Endothelial cell of umbilical vein (primary cell): ENCODE measurements at regions not wholly inside any gene's neighbourhood (a gene's known extent, or its start where the extent isn't known, plus 50 kb on each side); places are given as distances from the start of the nearest gene placed in this dataset.

Experiments
- BruUV-seq: library from RNA; stranded (reverse); fragments of 400-500 nt; replicated peaks from 2 replicates; lab custom pipeline; 2021; lab: Mats Ljungman, UMichigan
- CTCF ChIA-PET: fragments of 300-600, 350-600 bp; sonication (Branson Sonifier 250); formaldehyde crosslinking; loops from one replicate; lab custom pipeline; 2021; ENCODE audit warnings: antibody characterized with exemption, inconsistent platforms; lab: Charles Lee
- POLR2A ChIA-PET: fragments of 300-600, 350-600 bp; sonication (Branson Sonifier 250); formaldehyde crosslinking; loops from one replicate; lab custom pipeline; 2021; ENCODE audit warnings: antibody characterized with exemption, inconsistent platforms; lab: Charles Lee
- DNase-seq: peaks from one replicate; pipeline ENCODE4 v3.0.0-alpha.2; 2011; ENCODE audit warnings: low read depth, low spot score
- FAIRE-seq: peaks from 2 replicates; lab custom pipeline; 2011; peaks lifted over from hg19 to GRCh38; lab: Jason Lieb, UNC
- H2AFZ ChIP-seq: 2 replicates; pipeline ENCODE4 v1.6.0; 2012; ENCODE audit warnings: low read depth, low read length, control low read depth, inconsistent platforms
- H3K27ac ChIP-seq: 2 replicates; pipeline ENCODE4 v1.5.1; 2011; ENCODE audit warnings: low read depth, mild to moderate bottlenecking, control low read depth, low read length, moderate library complexity; ENCODE audit not compliant: insufficient read depth
- H3K27me3 ChIP-seq, 2 experiments: 2 replicates each; pipeline versions ENCODE4 v1.6.0 to v1.6.1; 2011; ENCODE audit warnings: low read length in 2 of 2, mixed read lengths in 1 of 2; ENCODE audit not compliant: control insufficient read depth in 2 of 2, insufficient read depth in 2 of 2
- H3K36me3 ChIP-seq, 2 experiments: 2 replicates in 1 of 2; 3 replicates in 1 of 2; pipeline ENCODE4 v1.5.1; 2011; ENCODE audit warnings: low read length in 2 of 2, mild to moderate bottlenecking in 1 of 2, moderate library complexity in 1 of 2; ENCODE audit not compliant: control insufficient read depth in 2 of 2, insufficient read depth in 2 of 2; ENCODE audit errors: extremely low read depth in 1 of 2
- H3K4me1 ChIP-seq: 3 replicates; pipeline ENCODE4 v1.5.1; 2011; ENCODE audit warnings: mild to moderate bottlenecking, low read length; ENCODE audit not compliant: control insufficient read depth, insufficient read depth; ENCODE audit errors: extremely low read depth
- H3K4me2 ChIP-seq: 2 replicates; pipeline ENCODE4 v1.6.1; 2011; ENCODE audit warnings: low read length, control low read depth, mixed read lengths; ENCODE audit not compliant: insufficient read depth
- H3K4me3 ChIP-seq, 3 experiments: fragments of 200-600 bp in 1 of 3; sonication (generic), shearing (Covaris generic) in 1 of 3; replicated peaks in 1 of 3; 2 replicates each; pipeline ENCODE4 v1.5.1; 2011 to 2016; ENCODE audit warnings: control low read depth in 3 of 3, low read length in 3 of 3, mild to moderate bottlenecking in 2 of 3, inconsistent platforms in 1 of 3, low read depth in 1 of 3, moderate library complexity in 1 of 3; ENCODE audit not compliant: insufficient read depth in 1 of 3
- H3K79me2 ChIP-seq: 2 replicates; pipeline ENCODE4 v1.6.0; 2012; ENCODE audit warnings: low read length, inconsistent platforms; ENCODE audit not compliant: control insufficient read depth, insufficient read depth
- H3K9ac ChIP-seq: replicated peaks from 2 replicates; pipeline ENCODE3; 2011; ENCODE audit warnings: low read length, control low read depth; ENCODE audit not compliant: insufficient read depth; ENCODE audit errors: extremely low read depth
- H3K9me1 ChIP-seq: replicated peaks from 3 replicates; pipeline ENCODE4 v1.6.0; 2011; ENCODE audit warnings: mild to moderate bottlenecking, low read length; ENCODE audit not compliant: control insufficient read depth, insufficient read depth; ENCODE audit errors: extremely low read depth
- H3K9me3 ChIP-seq: replicated peaks from 2 replicates; pipeline ENCODE4 v1.5.1; 2012; ENCODE audit warnings: low read length, inconsistent platforms; ENCODE audit not compliant: control insufficient read depth, insufficient read depth
- H4K20me1 ChIP-seq: replicated peaks from 2 replicates; pipeline ENCODE3; 2011; ENCODE audit warnings: mild to moderate bottlenecking, low read length; ENCODE audit not compliant: control insufficient read depth, insufficient read depth; ENCODE audit errors: extremely low read depth
- EZH2 ChIP-seq: IDR thresholded peaks from 2 replicates; pipeline ENCODE4 v1.6.1; 2012; ENCODE audit warnings: borderline replicate concordance, low read depth, mild to moderate bottlenecking, moderate library complexity, low read length, inconsistent platforms; ENCODE audit not compliant: severe bottlenecking
- FOS ChIP-seq: IDR thresholded peaks from 2 replicates; pipeline ENCODE4 v1.6.1; 2011; ENCODE audit warnings: mild to moderate bottlenecking, low read length, moderate library complexity, borderline replicate concordance; ENCODE audit not compliant: insufficient read depth
- GATA2 ChIP-seq: IDR thresholded peaks from 2 replicates; pipeline ENCODE4 v1.7.0; 2011; ENCODE audit warnings: low read depth, mild to moderate bottlenecking, moderate library complexity, mixed read lengths, low read length; ENCODE audit not compliant: insufficient read length, insufficient read depth
- JUN ChIP-seq: IDR thresholded peaks from 2 replicates; pipeline ENCODE4 v1.6.1; 2011; ENCODE audit warnings: borderline replicate concordance, low read depth; ENCODE audit not compliant: insufficient read length, insufficient read depth
- MYC ChIP-seq: IDR thresholded peaks from one replicate; pipeline ENCODE4 v1.6.1; 2011; ENCODE audit warnings: mild to moderate bottlenecking, low read depth, low read length
- POLR2A ChIP-seq: IDR thresholded peaks from 2 replicates; pipeline ENCODE4 v1.6.1; 2012; ENCODE audit warnings: low read depth, mild to moderate bottlenecking, control low read depth, low read length
- POLR2AphosphoS5 ChIP-seq: IDR thresholded peaks from 2 replicates; pipeline ENCODE4 v1.6.1; 2012; ENCODE audit warnings: low read depth, mild to moderate bottlenecking, control low read depth, low read length, moderate library complexity; ENCODE audit not compliant: insufficient read depth
- dilution Hi-C: fragments of 300-500 bp; cut with MboI; formaldehyde crosslinking; loops from one replicate; pipeline ENCODE4 v1.15.0; 2019; ENCODE audit warnings: low sequenced_read_pairs; ENCODE audit not compliant: extremely low pct_ligation_motif_present
- intact Hi-C: fragments of 100-400 bp; cut with micrococcal nuclease; formaldehyde crosslinking; loops from one replicate; pipeline ENCODE4 v1.10.0; 2022
- TF ChIP-seq, protein P1 (sequence below), 2 donors: IDR thresholded peaks; 1 replicate in 1 of 2; 2 replicates in 1 of 2; pipeline ENCODE4 v1.5.1; 2011; ENCODE audit warnings: low read length in 2 of 2, mild to moderate bottlenecking in 2 of 2, moderate library complexity in 2 of 2, control low read depth in 1 of 2, inconsistent platforms in 1 of 2, low read depth in 1 of 2; ENCODE audit not compliant: insufficient read depth in 1 of 2; ENCODE audit errors: extremely low read depth in 1 of 2
- TF ChIP-seq, protein P2 (sequence below): IDR thresholded peaks from 2 replicates; pipeline ENCODE4 v1.6.1; 2011; ENCODE audit not compliant: insufficient read depth, insufficient read length

DNA sequence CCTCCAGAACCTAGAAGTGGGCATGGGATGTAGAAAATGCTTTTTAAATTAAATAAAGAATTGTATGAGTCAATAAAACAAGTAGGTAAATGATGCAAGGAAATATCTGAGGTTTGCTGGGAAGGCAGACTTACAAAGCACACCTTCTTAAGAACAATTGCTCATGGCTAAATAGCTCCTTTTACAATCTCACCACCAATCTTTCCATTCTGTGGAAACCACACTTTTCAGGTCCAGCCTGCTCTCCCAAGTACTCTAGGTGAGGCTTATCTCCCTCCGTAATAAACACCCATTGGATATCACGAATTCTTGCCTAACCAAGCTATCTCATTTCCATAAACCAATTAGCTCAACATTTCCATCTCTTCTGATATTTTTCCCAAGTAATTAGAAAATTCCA, 91.5 kb upstream of the SLC8A1 start:
- Histone ChIP-seq H3K27me3 (no peaks in the 10 kb centered on the region), H3K4me1 (no peaks in the 10 kb centered on the region), H3K9me3 (no peaks in the 10 kb centered on the region), H4K20me1 (no peaks in the 10 kb centered on the region), H3K9me1 (no peaks in the 10 kb centered on the region), H2AFZ (no peak overlapping the region), H3K27ac (no peak overlapping the region), H3K4me2 (no peak overlapping the region), H3K79me2 (no peaks in the 10 kb centered on the region), H3K9ac (no peak overlapping the region), H3K4me3 (no peak overlapping the region), H3K36me3 (no peaks in the 10 kb centered on the region)
- DNase-seq (no peak), FAIRE-seq (no peak)
- intact Hi-C loops = no loop called here
- TF ChIP-seq MYC (no peak), POLR2A (no peak), POLR2AphosphoS5 (no peak), FOS (no peak), EZH2 (no peak), JUN (no peak), GATA2 (no peak)
- TF ChIP-seq, protein P1, sequence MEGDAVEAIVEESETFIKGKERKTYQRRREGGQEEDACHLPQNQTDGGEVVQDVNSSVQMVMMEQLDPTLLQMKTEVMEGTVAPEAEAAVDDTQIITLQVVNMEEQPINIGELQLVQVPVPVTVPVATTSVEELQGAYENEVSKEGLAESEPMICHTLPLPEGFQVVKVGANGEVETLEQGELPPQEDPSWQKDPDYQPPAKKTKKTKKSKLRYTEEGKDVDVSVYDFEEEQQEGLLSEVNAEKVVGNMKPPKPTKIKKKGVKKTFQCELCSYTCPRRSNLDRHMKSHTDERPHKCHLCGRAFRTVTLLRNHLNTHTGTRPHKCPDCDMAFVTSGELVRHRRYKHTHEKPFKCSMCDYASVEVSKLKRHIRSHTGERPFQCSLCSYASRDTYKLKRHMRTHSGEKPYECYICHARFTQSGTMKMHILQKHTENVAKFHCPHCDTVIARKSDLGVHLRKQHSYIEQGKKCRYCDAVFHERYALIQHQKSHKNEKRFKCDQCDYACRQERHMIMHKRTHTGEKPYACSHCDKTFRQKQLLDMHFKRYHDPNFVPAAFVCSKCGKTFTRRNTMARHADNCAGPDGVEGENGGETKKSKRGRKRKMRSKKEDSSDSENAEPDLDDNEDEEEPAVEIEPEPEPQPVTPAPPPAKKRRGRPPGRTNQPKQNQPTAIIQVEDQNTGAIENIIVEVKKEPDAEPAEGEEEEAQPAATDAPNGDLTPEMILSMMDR (IDR thresholded peaks at IDR 0.05; ENCODE audit: extremely low read depth in 1 of 2, insufficient read depth in 1 of 2, low read depth in 1 of 2, low read length in 2 of 2) = no peak
- TF ChIP-seq, protein P2, sequence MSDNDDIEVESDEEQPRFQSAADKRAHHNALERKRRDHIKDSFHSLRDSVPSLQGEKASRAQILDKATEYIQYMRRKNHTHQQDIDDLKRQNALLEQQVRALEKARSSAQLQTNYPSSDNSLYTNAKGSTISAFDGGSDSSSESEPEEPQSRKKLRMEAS = no peak
- CTCF ChIA-PET = interaction anchor here (0.8 to 3.6 kb wide), 6 partner anchors 9 to 630 kb away, joined by 3 to 25 read pairs (median 5); no protein-coding TSS in a partner anchor
- POLR2A ChIA-PET = no interaction called here
- BruUV-seq = no TSS peak
- dilution Hi-C loops = no loop called here
